HCT116 (cell line): ENCODE measurements at regions not wholly inside any gene's neighbourhood (a gene's known extent, or its start where the extent isn't known, plus 50 kb on each side); places are given as distances from the start of the nearest gene placed in this dataset.

Experiments used
- CEBPB ChIP-seq: IDR thresholded peaks from 2 replicates; pipeline ENCODE4 v1.6.1; 2012; ENCODE audit warnings: low read depth
- CTCF ChIP-seq, 3 experiments: fragments of 200-600 bp in 1 of 3; sonication (generic) in 1 of 3; IDR thresholded peaks in 2 of 3; conservative IDR thresholded peaks in 1 of 3; 2 replicates each; pipeline ENCODE4 v1.5.1; 2012 to 2017; ENCODE audit warnings: low read depth in 2 of 3, low read length in 2 of 3, antibody characterized with exemption in 1 of 3, borderline replicate concordance in 1 of 3, control low read depth in 1 of 3, mild to moderate bottlenecking in 1 of 3, mixed read lengths in 1 of 3, mixed run types in 1 of 3, moderate library complexity in 1 of 3; ENCODE audit not compliant: insufficient read depth in 1 of 3
- EZH2 ChIP-seq: fragments of 200-600 bp; sonication (generic); IDR thresholded peaks from 2 replicates; pipeline ENCODE4 v1.6.1; 2017; ENCODE audit warnings: antibody characterized with exemption, mixed run types
- MAX ChIP-seq: IDR thresholded peaks from 2 replicates; pipeline ENCODE4 v1.6.1; 2012
- POLR2A ChIP-seq: IDR thresholded peaks from 2 replicates; pipeline ENCODE4 v1.7.0; 2011; ENCODE audit warnings: borderline replicate concordance; ENCODE audit not compliant: insufficient read depth, insufficient read length; ENCODE audit errors: extremely low read depth
- POLR2AphosphoS5 ChIP-seq: IDR thresholded peaks from 2 replicates; pipeline ENCODE4 v1.6.1; 2011; ENCODE audit warnings: mild to moderate bottlenecking, low read depth, low read length, moderate library complexity
- RAD21 ChIP-seq: IDR thresholded peaks from 2 replicates; pipeline ENCODE4 v1.6.1; 2012; ENCODE audit warnings: low read depth, mild to moderate bottlenecking
- REST ChIP-seq: IDR thresholded peaks from 2 replicates; pipeline ENCODE4 v1.6.1; 2012; ENCODE audit warnings: low read depth

DNA sequence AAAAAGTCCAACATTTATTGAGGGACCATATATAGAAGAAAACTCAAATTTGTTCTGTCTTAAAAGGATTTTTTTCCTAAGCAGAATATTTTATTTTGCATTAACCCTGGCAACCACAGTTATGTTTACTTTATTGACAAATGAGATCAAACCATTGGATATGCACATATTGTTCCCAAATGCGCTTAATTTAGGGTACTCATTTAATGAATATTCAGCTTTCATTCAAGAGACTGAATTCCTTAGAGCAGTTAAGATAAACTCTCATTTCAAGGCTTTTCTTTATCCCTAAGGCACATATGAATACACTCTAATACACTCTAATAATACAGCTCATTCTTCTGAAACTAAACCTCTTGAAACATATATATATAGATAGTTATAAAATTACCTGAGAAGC, 150.2 kb downstream of the HMHB1 start:
- TF ChIP-seq POLR2A (no peak), CTCF (IDR thresholded peaks at IDR 0.05 in 2 of 3, conservative IDR thresholded peaks at IDR 0.05 in 1 of 3; ENCODE audit: borderline replicate concordance in 1 of 3, insufficient read depth in 1 of 3, low read depth in 2 of 3, low read length in 2 of 3) (no peak), MAX (no peak), POLR2AphosphoS5 (no peak), RAD21 (no peak), EZH2 (no peak), CEBPB (no peak), REST (no peak)
